ENCODE measurements at regions not wholly inside any gene's neighbourhood (a gene's known extent, or its start where the extent isn't known, plus 50 kb on each side); places are given as distances from the start of the nearest gene placed in this dataset.
"Not testable (repeated sequence)": the region's sequence is repeated elsewhere in the genome, so short reads cannot be mapped to it uniquely, and the experiment has no call there.

- no peak for DNase-seq
Measured at GRCh38 chr18:46179306-46179705, 75.1 kb downstream of the HAUS1 start.

GRCh38 chr18:46182633-46183358 is 78.6 kb downstream of the HAUS1 start:
- no peak for DNase-seq

GRCh38 chr18:46184296-46184695 is 80.1 kb downstream of the HAUS1 start:
- not testable (repeated sequence) for DNase-seq

GRCh38 chr18:46184727-46185126 is 80.5 kb downstream of the HAUS1 start:
- no peak for DNase-seq

- DNase-seq = no peak
Measured at GRCh38 chr18:46190667-46191066, 86.5 kb downstream of the HAUS1 start.

GRCh38 chr18:46196627-46197243 is 92.5 kb downstream of the HAUS1 start:
- DNase-seq = no peak

GRCh38 chr18:46199515-46200147 is 95.4 kb downstream of the HAUS1 start:
- no peak for DNase-seq

GRCh38 chr18:46200178-46201055 is 96.2 kb downstream of the HAUS1 start:
- DNase-seq = not testable (repeated sequence)

- DNase-seq = no peak
Measured at GRCh38 chr18:46204143-46204542, 100.0 kb downstream of the HAUS1 start.

- DNase-seq = no peak
Measured at GRCh38 chr18:46207985-46208384, 103.8 kb downstream of the HAUS1 start.

- no peak for DNase-seq
Measured at GRCh38 chr18:46209161-46209560, 105.0 kb downstream of the HAUS1 start.

- DNase-seq = no peak
Measured at GRCh38 chr18:46211816-46212215, 107.6 kb downstream of the HAUS1 start.

GRCh38 chr18:46212398-46212797 is 108.2 kb downstream of the HAUS1 start:
- DNase-seq = no peak

- DNase-seq = no peak
Measured at GRCh38 chr18:46213295-46213694, 109.1 kb downstream of the HAUS1 start.

GRCh38 chr18:46214435-46214834 is 110.2 kb downstream of the HAUS1 start:
- DNase-seq = no peak

- DNase-seq = no peak
Measured at GRCh38 chr18:46215902-46216723, 111.9 kb downstream of the HAUS1 start.

- DNase-seq = no peak
Measured at GRCh38 chr18:46220116-46220515, 115.9 kb downstream of the HAUS1 start.

GRCh38 chr18:46222093-46222492 is 117.9 kb downstream of the HAUS1 start:
- no peak for DNase-seq

GRCh38 chr18:46222710-46223360 is 118.7 kb downstream of the HAUS1 start:
- DNase-seq = no peak

GRCh38 chr18:46224181-46224775 is 120.1 kb downstream of the HAUS1 start:
- no peak for DNase-seq

GRCh38 chr18:46226461-46226860 is 122.3 kb downstream of the HAUS1 start:
- no peak for DNase-seq
